HUES64 (cell line): ENCODE measurements at regions not wholly inside any gene's neighbourhood (a gene's known extent, or its start where the extent isn't known, plus 50 kb on each side); places are given as distances from the start of the nearest gene placed in this dataset.

ENCODE experiments used
- H3K27ac ChIP-seq: 2 replicates; pipeline ENCODE4 v1.7.0; 2013; ENCODE audit warnings: low read depth, low read length, inconsistent platforms
- H3K27me3 ChIP-seq: 2 replicates; pipeline ENCODE4 v1.6.1; 2013; ENCODE audit warnings: mild to moderate bottlenecking, low read length; ENCODE audit not compliant: insufficient read depth
- H3K36me3 ChIP-seq: 2 replicates; pipeline ENCODE4 v1.6.1; 2013; ENCODE audit warnings: mild to moderate bottlenecking, low read length; ENCODE audit not compliant: insufficient read depth
- H3K4me1 ChIP-seq: 2 replicates; pipeline ENCODE4 v1.6.1; 2013; ENCODE audit warnings: mild to moderate bottlenecking, low read length, moderate library complexity; ENCODE audit not compliant: insufficient read depth
- H3K4me3 ChIP-seq: 2 replicates; pipeline ENCODE4 v1.5.1; 2013; ENCODE audit warnings: mild to moderate bottlenecking, low read length, moderate library complexity
- H3K9ac ChIP-seq: 2 replicates; pipeline ENCODE4 v1.6.1; 2013; ENCODE audit warnings: mild to moderate bottlenecking, low read depth, low read length
- H3K9me3 ChIP-seq: 2 replicates; pipeline ENCODE4 v1.6.1; 2013; ENCODE audit warnings: low read depth, low read length; ENCODE audit not compliant: insufficient read depth
- WGBS: fragments of 150-250, 120-280 bp; methylation state at CpG from one replicate; pipeline ENCODE4 v1.1.7; 2013; ENCODE audit warnings: missing lambda C conversion rate; 5-methylcytosine and 5-hydroxymethylcytosine counted together

DNA sequence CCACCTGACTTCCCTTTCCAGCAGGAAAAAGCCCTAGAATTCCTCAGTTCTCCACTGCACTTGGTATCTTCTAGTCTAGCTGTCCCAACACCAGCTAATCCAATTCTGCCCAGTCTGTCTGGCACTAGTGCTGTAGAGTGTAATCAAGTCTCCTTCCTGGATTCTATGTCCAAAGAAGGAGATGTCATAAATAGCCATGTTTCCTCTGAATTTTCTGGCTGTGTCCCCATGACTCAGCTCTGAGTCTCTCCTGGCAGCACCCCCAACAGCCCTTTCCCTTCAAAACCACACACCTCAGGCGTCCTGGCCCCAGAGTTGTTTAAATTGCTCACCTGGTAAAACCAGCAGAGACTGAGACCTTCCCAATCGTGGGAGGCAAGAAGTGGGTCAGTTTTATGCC is 197.2 kb downstream of the GRXCR1 start:
- 86% methylated on average over 2 of the region's 2 CpGs for WGBS
- Histone ChIP-seq H3K36me3 (no peaks in the 10 kb centered on the region), H3K27ac (no peak overlapping the region)

GRCh38 chr4:43103048-43103447 is 210.5 kb downstream of the GRXCR1 start:
- Histone ChIP-seq H3K4me3 (no peak overlapping the region), H3K9ac (no peak overlapping the region), H3K36me3 (no peaks in the 10 kb centered on the region), H3K9me3 (no peaks in the 10 kb centered on the region), H3K4me1 (no peaks in the 10 kb centered on the region), H3K27me3 (no peaks in the 10 kb centered on the region), H3K27ac (no peak overlapping the region)
- 90% methylated on average over 2 of the region's 2 CpGs for WGBS

More for the DNA sequence above, 197.2 kb downstream of the GRXCR1 start:
- Histone ChIP-seq H3K4me1 (no peaks in the 10 kb centered on the region), H3K9me3 (peaks cover 22% of the 10 kb centered on the region), H3K9ac (no peak overlapping the region), H3K4me3 (no peak overlapping the region), H3K27me3 (no peaks in the 10 kb centered on the region)

DNA sequence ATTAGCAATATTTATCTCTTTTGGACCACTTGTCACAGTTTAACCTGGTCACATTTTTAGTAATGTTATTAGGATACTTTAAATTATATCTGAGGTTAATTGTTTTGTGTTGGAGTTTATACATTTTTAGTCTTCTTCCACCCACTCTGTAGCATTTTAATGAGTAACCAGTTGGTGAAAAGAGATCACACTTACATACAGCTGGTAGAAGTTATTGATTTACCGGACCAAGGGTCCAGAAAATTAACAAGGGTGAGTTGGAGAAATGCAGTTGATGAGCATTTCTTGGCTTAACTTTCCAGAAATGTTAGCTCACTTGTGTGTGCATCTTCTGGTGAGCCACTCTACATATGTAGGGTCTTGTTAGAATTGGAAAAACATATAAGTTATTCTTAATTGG is 219.6 kb downstream of the GRXCR1 start:
- no peak overlapping the region for H3K27ac ChIP-seq
- H3K4me1 ChIP-seq, result no peaks in the 10 kb centered on the region
- no peaks in the 10 kb centered on the region for H3K27me3 ChIP-seq
- 96% methylated on average over 1 of the region's 1 CpG for WGBS
- no peaks in the 10 kb centered on the region for H3K9me3 ChIP-seq
- no peaks in the 10 kb centered on the region for H3K36me3 ChIP-seq
- no peak overlapping the region for H3K9ac ChIP-seq
- H3K4me3 ChIP-seq, result no peak overlapping the region

GRCh38 chr4:43113196-43113595 is 220.7 kb downstream of the GRXCR1 start:
- Histone ChIP-seq H3K9me3 (no peaks in the 10 kb centered on the region), H3K27me3 (no peaks in the 10 kb centered on the region), H3K27ac (no peak overlapping the region), H3K4me1 (no peaks in the 10 kb centered on the region), H3K9ac (no peak overlapping the region), H3K4me3 (no peak overlapping the region), H3K36me3 (no peaks in the 10 kb centered on the region)
- WGBS, result 64% methylated on average over 3 of the region's 3 CpGs

- H3K9me3 ChIP-seq, result no peaks in the 10 kb centered on the region
- H3K27ac ChIP-seq, result no peak overlapping the region
These were observed 234.1 kb downstream of the GRXCR1 start for GRCh38 chr4:43126595-43126994.

DNA sequence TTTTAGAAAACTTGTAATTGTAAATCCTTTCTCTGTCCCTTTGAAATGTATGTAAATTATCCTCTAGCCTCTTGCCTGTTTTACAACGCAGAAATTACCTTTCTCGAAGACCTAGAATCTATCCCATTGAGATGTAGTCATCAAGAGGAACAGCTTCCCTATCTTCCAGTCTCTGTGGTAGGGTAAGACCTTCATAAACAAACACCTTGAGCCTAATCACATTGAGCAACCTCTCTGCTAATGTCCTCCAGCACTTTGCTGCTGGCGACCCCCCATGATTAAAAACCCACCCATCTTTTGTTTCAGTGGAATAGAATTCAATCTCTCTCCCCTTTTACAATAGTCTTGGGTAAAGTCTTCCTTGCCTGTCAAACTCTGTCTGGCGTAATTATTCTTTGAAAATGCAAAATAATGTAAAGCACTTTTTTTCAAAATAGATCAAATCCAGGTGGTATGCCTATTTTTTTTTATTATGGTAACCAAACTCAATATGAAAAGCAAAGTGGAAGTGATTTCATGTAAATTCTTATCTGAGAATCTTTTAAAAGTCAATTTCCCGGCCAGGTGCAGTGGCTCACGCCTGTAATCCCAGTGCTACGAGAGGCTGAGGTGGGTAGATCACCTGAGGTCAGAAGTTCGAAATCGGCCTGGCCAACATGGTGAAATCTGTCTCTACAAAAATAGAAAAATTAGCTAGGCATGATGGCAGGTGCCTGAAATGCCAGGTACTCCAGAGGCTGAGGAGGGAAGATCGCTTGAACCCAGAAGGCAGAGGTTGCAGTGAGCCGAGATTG is 237.9 kb downstream of the GRXCR1 start:
- Histone ChIP-seq H3K27ac (no peak overlapping the region; the same call in 1 of the 2 replicates), H3K4me3 (no peak overlapping the region), H3K9me3 (no peaks in the 10 kb centered on the region), H3K27me3 (no peaks in the 10 kb centered on the region), H3K9ac (no peak overlapping the region), H3K4me1 (peaks cover 20% of the 10 kb centered on the region), H3K36me3 (no peaks in the 10 kb centered on the region)
- WGBS, result 67% methylated on average over 10 of the region's 11 CpGs

More at GRCh38 chr4:43126595-43126994, 234.1 kb downstream of the GRXCR1 start:
- H3K27me3 ChIP-seq, result no peaks in the 10 kb centered on the region
- no peak overlapping the region for H3K4me3 ChIP-seq
- no peaks in the 10 kb centered on the region for H3K36me3 ChIP-seq
- no peak overlapping the region for H3K9ac ChIP-seq
- H3K4me1 ChIP-seq, result peaks cover 16% of the 10 kb centered on the region; the same call in 1 of the 2 replicates

GRCh38 chr4:43132010-43132582 is 239.6 kb downstream of the GRXCR1 start:
- H3K27ac ChIP-seq, result no peak overlapping the region
- no peak overlapping the region for H3K9ac ChIP-seq
- H3K9me3 ChIP-seq, result no peaks in the 10 kb centered on the region
- H3K27me3 ChIP-seq, result no peaks in the 10 kb centered on the region
- peaks cover 20% of the 10 kb centered on the region for H3K4me1 ChIP-seq
- no peak overlapping the region for H3K4me3 ChIP-seq
- WGBS, result 62% methylated on average over 9 of the region's 11 CpGs
- H3K36me3 ChIP-seq, result no peaks in the 10 kb centered on the region

- 91% methylated on average over 6 of the region's 6 CpGs for WGBS
- no peak overlapping the region for H3K4me3 ChIP-seq
These were observed 241.1 kb downstream of the GRXCR1 start for GRCh38 chr4:43133566-43133965.

GRCh38 chr4:43136752-43137151 is 244.2 kb downstream of the GRXCR1 start:
- H3K4me1 ChIP-seq, result peaks cover 4% of the 10 kb centered on the region; the same call in 1 of the 2 replicates
- H3K9me3 ChIP-seq, result peaks cover 3% of the 10 kb centered on the region; the same call in 1 of the 2 replicates
- WGBS, result 100% methylated on average over 1 of the region's 1 CpG
- H3K36me3 ChIP-seq, result no peaks in the 10 kb centered on the region
- H3K27me3 ChIP-seq, result no peaks in the 10 kb centered on the region
- H3K4me3 ChIP-seq, result no peak overlapping the region
- no peak overlapping the region for H3K27ac ChIP-seq
- no peak overlapping the region for H3K9ac ChIP-seq

More at GRCh38 chr4:43133566-43133965, 241.1 kb downstream of the GRXCR1 start:
- no peak overlapping the region for H3K9ac ChIP-seq
- H3K9me3 ChIP-seq, result no peaks in the 10 kb centered on the region
- no peaks in the 10 kb centered on the region for H3K27me3 ChIP-seq
- no peaks in the 10 kb centered on the region for H3K36me3 ChIP-seq
- peaks cover 20% of the 10 kb centered on the region for H3K4me1 ChIP-seq
- H3K27ac ChIP-seq, result no peak overlapping the region

GRCh38 chr4:43146198-43146597 is 253.7 kb downstream of the GRXCR1 start:
- Histone ChIP-seq H3K9me3 (no peaks in the 10 kb centered on the region), H3K4me3 (no peak overlapping the region), H3K27ac (no peak overlapping the region), H3K9ac (no peak overlapping the region), H3K36me3 (no peaks in the 10 kb centered on the region), H3K27me3 (peaks cover 10% of the 10 kb centered on the region; the same call in 1 of the 2 replicates), H3K4me1 (peaks cover 14% of the 10 kb centered on the region; the same call in 1 of the 2 replicates)
- 35% methylated on average over 2 of the region's 3 CpGs for WGBS

DNA sequence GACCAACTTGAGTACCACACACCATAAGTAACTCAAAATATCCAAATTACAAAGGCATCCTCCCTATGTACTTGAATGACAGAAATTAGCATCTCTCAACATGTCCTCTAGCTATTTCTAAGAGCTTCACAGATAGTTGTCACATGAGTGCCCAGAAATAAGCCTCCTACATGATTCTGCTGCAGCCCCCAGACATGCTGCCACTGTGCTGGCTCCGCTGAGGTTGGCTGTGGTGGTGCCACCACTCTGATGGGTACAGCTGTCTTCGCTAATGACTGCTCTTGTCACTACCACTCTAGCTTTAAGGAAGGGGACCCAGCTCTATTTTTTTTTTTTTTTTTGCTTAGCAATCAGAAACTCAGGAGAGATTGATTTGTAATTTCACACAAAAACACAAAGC is 256.0 kb downstream of the GRXCR1 start:
- H3K27ac ChIP-seq, result no peak overlapping the region
- peaks cover 10% of the 10 kb centered on the region; the same call in 1 of the 2 replicates for H3K27me3 ChIP-seq
- peaks cover 14% of the 10 kb centered on the region; the same call in 1 of the 2 replicates for H3K4me1 ChIP-seq
- H3K36me3 ChIP-seq, result no peaks in the 10 kb centered on the region
- 95% methylated on average over 2 of the region's 2 CpGs for WGBS
- H3K9me3 ChIP-seq, result no peaks in the 10 kb centered on the region
- no peak overlapping the region for H3K4me3 ChIP-seq
- H3K9ac ChIP-seq, result no peak overlapping the region
